ENCODE measurements at regions not wholly inside any gene's neighbourhood (a gene's known extent, or its start where the extent isn't known, plus 50 kb on each side); places are given as distances from the start of the nearest gene placed in this dataset.

DNA sequence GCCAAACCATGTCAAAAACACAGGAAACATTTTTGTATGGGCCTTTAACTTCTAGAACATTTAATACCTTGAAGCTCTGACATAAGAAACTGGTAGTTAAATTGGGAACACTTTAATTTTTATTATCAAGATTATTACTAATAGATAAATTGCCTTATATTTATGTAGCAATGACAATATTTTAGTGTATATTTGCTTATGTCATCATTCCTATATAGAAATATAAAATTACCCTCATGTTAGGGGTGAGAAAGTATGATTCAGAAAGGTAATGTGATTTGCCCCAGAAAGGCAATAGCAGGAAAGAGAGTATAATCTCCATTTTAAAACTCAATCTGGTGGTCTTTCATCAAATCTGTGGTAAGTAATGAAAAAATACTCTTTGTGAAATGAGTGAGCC, 147.4 kb downstream of the IL15 start:
- Histone ChIP-seq H3K4me2 (replicated peaks; ENCODE audit: extremely low read depth, low read length, poor library complexity, severe bottlenecking) (no peak overlapping the region), H3K27ac (ENCODE audit: low read depth in 1 of 2, low read length in 2 of 2) (no peak overlapping the region), H3K4me3 (replicated peaks in 1 of 3; ENCODE audit: low read depth in 2 of 3, low read length in 3 of 3) (no peak overlapping the region), H3K9me3 (replicated peaks in 1 of 2; ENCODE audit: control insufficient read depth in 1 of 2, insufficient read depth in 1 of 2, low read length in 2 of 2) (peaks cover 0 to 15% of the 10 kb centered on the region in 2 donors), H3K4me1 (ENCODE audit: control insufficient read depth in 1 of 2, insufficient read depth in 2 of 2, low read length in 2 of 2) (no peaks in the 10 kb centered on the region), H3K79me2 (ENCODE audit: insufficient read depth, low read length) (no peaks in the 10 kb centered on the region), H3K9ac (ENCODE audit: insufficient read depth, low read length, poor library complexity, severe bottlenecking) (no peak overlapping the region), H3K27me3 (ENCODE audit: control insufficient read depth in 2 of 2, insufficient read depth in 2 of 2, low read length in 2 of 2) (no peaks in the 10 kb centered on the region), H4K20me1 (ENCODE audit: insufficient read depth, low read length) (no peaks in the 10 kb centered on the region), H2AFZ (ENCODE audit: insufficient read depth, low read depth, low read length, poor library complexity, severe bottlenecking) (no peak overlapping the region), H3K36me3 (replicated peaks in 1 of 2; ENCODE audit: control insufficient read depth in 1 of 2, insufficient read depth in 2 of 2, low read length in 2 of 2) (no peaks in the 10 kb centered on the region)
- Mint-ChIP-seq H3K4me1 (no peaks in the 10 kb centered on the region), H3K27ac (no peak overlapping the region), H3K36me3 (no peaks in the 10 kb centered on the region), H3K4me3 (no peak overlapping the region), H3K9me3 (peaks cover 2 to 15% (median 9%) of the 10 kb centered on the region in 7 donors), H3K27me3 (ENCODE audit: low read depth in 3 of 3) (no peaks in the 10 kb centered on the region)
- intact Hi-C loops (cut with micrococcal nuclease) = no loop called here
- TF ChIP-seq, protein P1, sequence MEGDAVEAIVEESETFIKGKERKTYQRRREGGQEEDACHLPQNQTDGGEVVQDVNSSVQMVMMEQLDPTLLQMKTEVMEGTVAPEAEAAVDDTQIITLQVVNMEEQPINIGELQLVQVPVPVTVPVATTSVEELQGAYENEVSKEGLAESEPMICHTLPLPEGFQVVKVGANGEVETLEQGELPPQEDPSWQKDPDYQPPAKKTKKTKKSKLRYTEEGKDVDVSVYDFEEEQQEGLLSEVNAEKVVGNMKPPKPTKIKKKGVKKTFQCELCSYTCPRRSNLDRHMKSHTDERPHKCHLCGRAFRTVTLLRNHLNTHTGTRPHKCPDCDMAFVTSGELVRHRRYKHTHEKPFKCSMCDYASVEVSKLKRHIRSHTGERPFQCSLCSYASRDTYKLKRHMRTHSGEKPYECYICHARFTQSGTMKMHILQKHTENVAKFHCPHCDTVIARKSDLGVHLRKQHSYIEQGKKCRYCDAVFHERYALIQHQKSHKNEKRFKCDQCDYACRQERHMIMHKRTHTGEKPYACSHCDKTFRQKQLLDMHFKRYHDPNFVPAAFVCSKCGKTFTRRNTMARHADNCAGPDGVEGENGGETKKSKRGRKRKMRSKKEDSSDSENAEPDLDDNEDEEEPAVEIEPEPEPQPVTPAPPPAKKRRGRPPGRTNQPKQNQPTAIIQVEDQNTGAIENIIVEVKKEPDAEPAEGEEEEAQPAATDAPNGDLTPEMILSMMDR (IDR thresholded peaks at IDR 0.05) = no peak
- DNase-seq = no peak

DNA sequence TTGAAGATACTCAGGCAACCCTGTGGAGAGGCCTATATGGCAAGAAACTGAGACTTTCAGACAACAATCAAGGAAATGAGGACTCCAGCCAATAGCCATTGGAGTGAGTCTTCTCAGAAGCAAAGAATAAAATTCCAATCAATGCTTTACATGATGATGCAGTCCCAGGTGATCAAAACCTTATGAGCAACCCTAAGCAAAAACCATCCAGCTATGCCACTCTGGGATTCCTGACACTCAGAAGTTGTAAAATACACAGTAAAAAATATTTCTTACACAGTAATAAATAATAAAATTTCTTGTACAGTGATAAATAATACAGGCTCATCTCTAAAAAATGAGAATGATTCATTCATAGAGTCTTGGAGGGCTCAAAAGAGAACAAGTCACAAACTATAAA, 150.6 kb downstream of the IL15 start:
- peaks cover 0 to 5% of the 10 kb centered on the region in 2 donors for H3K9me3 ChIP-seq (replicated peaks in 1 of 2; ENCODE audit: control insufficient read depth in 1 of 2, insufficient read depth in 1 of 2, low read length in 2 of 2)
- no peak for DNase-seq
- Mint-ChIP-seq H3K36me3 (no peaks in the 10 kb centered on the region), H3K4me3 (no peak overlapping the region), H3K9me3 (peaks cover 0 to 9% (median 3%) of the 10 kb centered on the region in 7 donors), H3K27me3 (ENCODE audit: low read depth in 3 of 3) (no peaks in the 10 kb centered on the region), H3K4me1 (no peaks in the 10 kb centered on the region), H3K27ac (no peak overlapping the region)
- H3K36me3 ChIP-seq (replicated peaks in 1 of 2; ENCODE audit: control insufficient read depth in 1 of 2, insufficient read depth in 2 of 2, low read length in 2 of 2) = no peaks in the 10 kb centered on the region
- no peak overlapping the region for H3K4me2 ChIP-seq (replicated peaks; ENCODE audit: extremely low read depth, low read length, poor library complexity, severe bottlenecking)
- no peak overlapping the region for H2AFZ ChIP-seq (ENCODE audit: insufficient read depth, low read depth, low read length, poor library complexity, severe bottlenecking)
- no peak overlapping the region for H3K4me3 ChIP-seq (replicated peaks in 1 of 3; ENCODE audit: low read depth in 2 of 3, low read length in 3 of 3)
- no peak overlapping the region for H3K9ac ChIP-seq (ENCODE audit: insufficient read depth, low read length, poor library complexity, severe bottlenecking)
- H3K4me1 ChIP-seq (ENCODE audit: control insufficient read depth in 1 of 2, insufficient read depth in 2 of 2, low read length in 2 of 2) = no peaks in the 10 kb centered on the region
- no peaks in the 10 kb centered on the region for H3K79me2 ChIP-seq (ENCODE audit: insufficient read depth, low read length)
- no peak overlapping the region for H3K27ac ChIP-seq (ENCODE audit: low read depth in 1 of 2, low read length in 2 of 2)
- H4K20me1 ChIP-seq (ENCODE audit: insufficient read depth, low read length) = no peaks in the 10 kb centered on the region
- TF ChIP-seq, protein P1 (IDR thresholded peaks at IDR 0.05) = no peak
- intact Hi-C loops (cut with micrococcal nuclease) = no loop called here
- no peaks in the 10 kb centered on the region for H3K27me3 ChIP-seq (ENCODE audit: control insufficient read depth in 2 of 2, insufficient read depth in 2 of 2, low read length in 2 of 2)
